ENCODE measurements at regions not wholly inside any gene's neighbourhood (a gene's known extent, or its start where the extent isn't known, plus 50 kb on each side); places are given as distances from the start of the nearest gene placed in this dataset.

- FAIRE-seq = no peak
- DNase-seq (ENCODE audit: low spot score) = no peak
Observed at GRCh38 chr5:2212481-2212880, 329.8 kb upstream of the IRX4 start.

GRCh38 chr5:2208239-2208544, 325.5 kb upstream of the IRX4 start:
- DNase-seq (ENCODE audit: low spot score) (no peak), FAIRE-seq (no peak)

- FAIRE-seq (no peak), DNase-seq (ENCODE audit: low spot score) (no peak)
Observed at GRCh38 chr5:2207416-2208238, 324.9 kb upstream of the IRX4 start.

GRCh38 chr5:2207109-2207399, 324.3 kb upstream of the IRX4 start:
- FAIRE-seq (no peak), DNase-seq (ENCODE audit: low spot score) (no peak)

- FAIRE-seq = no peak
- DNase-seq (ENCODE audit: low spot score) = no peak
Observed at GRCh38 chr5:2206293-2207108, 323.8 kb upstream of the IRX4 start.

- FAIRE-seq (no peak), DNase-seq (ENCODE audit: low spot score) (no peak)
Observed at GRCh38 chr5:2205596-2206226, 323.0 kb upstream of the IRX4 start.

GRCh38 chr5:2205185-2205585, 322.5 kb upstream of the IRX4 start:
- no peak for FAIRE-seq

GRCh38 chr5:2204366-2205184, 321.9 kb upstream of the IRX4 start:
- FAIRE-seq (no peak), DNase-seq (ENCODE audit: low spot score) (no peak)

More at GRCh38 chr5:2205185-2205585, 322.5 kb upstream of the IRX4 start:
- DNase-seq (ENCODE audit: low spot score) = no peak

GRCh38 chr5:2203774-2204173, 321.0 kb upstream of the IRX4 start:
- FAIRE-seq = no peak
- DNase-seq (ENCODE audit: low spot score) = no peak

- no peak for FAIRE-seq
Observed at GRCh38 chr5:2201832-2202231, 319.1 kb upstream of the IRX4 start.

GRCh38 chr5:2201421-2201820, 318.7 kb upstream of the IRX4 start:
- FAIRE-seq (no peak), DNase-seq (ENCODE audit: low spot score) (no peak)

More at GRCh38 chr5:2201832-2202231, 319.1 kb upstream of the IRX4 start:
- DNase-seq (ENCODE audit: low spot score) = no peak

GRCh38 chr5:2201011-2201410, 318.3 kb upstream of the IRX4 start:
- FAIRE-seq (no peak), DNase-seq (ENCODE audit: low spot score) (no peak)

- DNase-seq (ENCODE audit: low spot score) (no peak), FAIRE-seq (no peak)
Observed at GRCh38 chr5:2200261-2200950, 317.7 kb upstream of the IRX4 start.

- DNase-seq (ENCODE audit: low spot score) (no peak), FAIRE-seq (no peak)
Observed at GRCh38 chr5:2199697-2200096, 317.0 kb upstream of the IRX4 start.

GRCh38 chr5:2196989-2197619, 314.4 kb upstream of the IRX4 start:
- DNase-seq (ENCODE audit: low spot score) (no peak), FAIRE-seq (no peak)

- FAIRE-seq (no peak), DNase-seq (ENCODE audit: low spot score) (no peak)
Observed at GRCh38 chr5:2196416-2196815, 313.7 kb upstream of the IRX4 start.

- FAIRE-seq (no peak), DNase-seq (ENCODE audit: low spot score) (no peak)
Observed at GRCh38 chr5:2194949-2195348, 312.2 kb upstream of the IRX4 start.

GRCh38 chr5:2194236-2194555, 311.5 kb upstream of the IRX4 start:
- DNase-seq (ENCODE audit: low spot score) (no peak), FAIRE-seq (no peak)

- no peak for DNase-seq (ENCODE audit: low spot score)
- FAIRE-seq = no peak
Observed at GRCh38 chr5:2193542-2194235, 311.0 kb upstream of the IRX4 start.

- DNase-seq (ENCODE audit: low spot score) (no peak), FAIRE-seq (no peak)
Observed at GRCh38 chr5:2193142-2193541, 310.4 kb upstream of the IRX4 start.

All from RCC 7860 (cell line).